HG03039 (cell line): ENCODE measurements at regions not wholly inside any gene's neighbourhood (a gene's known extent, or its start where the extent isn't known, plus 50 kb on each side); places are given as distances from the start of the nearest gene placed in this dataset.
"Not testable (repeated sequence)": the region's sequence is repeated elsewhere in the genome, so short reads cannot be mapped to it uniquely, and the experiment has no call there.

Experiments
- ATAC-seq: cut with Tn5 transposase; IDR thresholded peaks from one replicate; pipeline ENCODE4 v1.9.1; 2021; ENCODE audit warnings: mild to moderate bottlenecking, moderate library complexity; ENCODE audit not compliant: unreplicated experiment

- no peak for ATAC-seq
These were observed 191.4 kb upstream of the SDK2 start for GRCh38 chr17:73835605-73836004.

DNA sequence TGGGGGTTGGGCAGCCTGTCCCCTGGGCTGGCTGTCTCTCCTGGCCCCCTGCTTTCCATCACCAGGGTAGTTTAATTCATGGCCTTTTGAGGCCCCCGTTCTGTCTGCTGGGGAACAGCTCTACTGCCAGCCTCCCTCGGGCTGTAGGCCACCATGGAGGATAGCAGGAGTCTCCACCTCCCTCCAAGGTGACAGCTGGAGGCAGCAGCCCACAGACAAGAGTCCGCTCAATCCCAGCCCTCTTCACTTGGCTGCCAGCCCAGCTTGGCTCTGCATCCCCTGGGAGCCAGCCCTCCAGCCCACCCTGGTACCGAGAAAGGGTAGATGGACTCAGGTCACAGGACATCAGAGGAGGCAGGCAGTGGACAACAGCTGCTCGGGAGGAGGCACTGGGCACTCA is 194.6 kb upstream of the SDK2 start:
- ATAC-seq = no peak

- no peak for ATAC-seq
These were observed 196.6 kb upstream of the SDK2 start for GRCh38 chr17:73840829-73841228.

DNA sequence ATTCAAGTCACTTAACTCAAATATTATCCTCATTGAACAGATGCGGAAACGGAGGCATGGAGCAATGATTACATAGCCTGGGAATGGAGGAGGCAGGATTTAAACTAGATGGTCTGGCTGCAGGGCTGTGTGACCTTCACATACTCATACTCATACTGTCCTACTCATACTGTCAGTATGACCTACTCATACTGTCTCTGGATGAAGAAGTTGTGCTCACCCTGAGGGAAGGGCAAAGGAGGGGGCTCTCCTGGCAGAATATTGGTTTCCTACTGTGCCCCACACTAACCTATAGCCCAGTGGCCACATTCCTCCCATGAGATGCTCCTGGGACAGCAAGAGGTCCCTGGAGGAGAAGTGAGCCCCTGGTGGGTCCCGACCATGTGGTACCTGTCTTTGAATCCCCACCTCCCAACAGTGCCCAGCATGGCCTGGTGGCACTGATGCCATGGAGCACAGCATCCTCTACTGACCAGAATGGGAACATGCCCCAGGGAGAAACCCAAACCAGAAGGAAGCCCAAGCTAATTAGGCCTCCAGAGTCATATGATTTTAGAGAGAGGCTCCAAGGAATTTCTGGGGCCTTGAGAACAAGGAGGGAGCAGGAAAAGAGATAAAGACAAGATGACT is 197.3 kb upstream of the SDK2 start:
- no peak for ATAC-seq

GRCh38 chr17:73847952-73848351 is 203.7 kb upstream of the SDK2 start:
- no peak for ATAC-seq

DNA sequence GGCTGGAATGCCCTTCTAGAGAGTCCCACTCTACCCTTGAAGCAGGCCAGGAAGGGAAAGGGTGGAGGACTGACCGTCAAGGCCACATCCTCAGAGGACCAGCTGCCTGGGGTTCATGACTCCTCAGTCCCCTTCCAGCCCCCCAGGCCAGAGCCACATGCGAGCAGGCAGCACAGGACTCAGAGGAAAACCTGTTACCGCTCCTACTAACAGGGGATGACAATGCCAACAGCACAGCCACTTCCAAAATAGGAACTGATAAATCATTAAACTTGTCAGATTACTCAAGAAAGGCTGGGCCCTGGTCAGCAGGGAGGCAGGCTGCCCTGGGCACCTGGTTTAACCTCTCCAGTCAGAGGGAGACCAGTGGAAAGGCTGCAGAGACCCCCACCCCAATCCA is 206.2 kb upstream of the SDK2 start:
- no peak for ATAC-seq

GRCh38 chr17:73851091-73851490 is 206.8 kb upstream of the SDK2 start:
- ATAC-seq = no peak

- no peak for ATAC-seq
These were observed 207.7 kb upstream of the SDK2 start for GRCh38 chr17:73851921-73852320.

DNA sequence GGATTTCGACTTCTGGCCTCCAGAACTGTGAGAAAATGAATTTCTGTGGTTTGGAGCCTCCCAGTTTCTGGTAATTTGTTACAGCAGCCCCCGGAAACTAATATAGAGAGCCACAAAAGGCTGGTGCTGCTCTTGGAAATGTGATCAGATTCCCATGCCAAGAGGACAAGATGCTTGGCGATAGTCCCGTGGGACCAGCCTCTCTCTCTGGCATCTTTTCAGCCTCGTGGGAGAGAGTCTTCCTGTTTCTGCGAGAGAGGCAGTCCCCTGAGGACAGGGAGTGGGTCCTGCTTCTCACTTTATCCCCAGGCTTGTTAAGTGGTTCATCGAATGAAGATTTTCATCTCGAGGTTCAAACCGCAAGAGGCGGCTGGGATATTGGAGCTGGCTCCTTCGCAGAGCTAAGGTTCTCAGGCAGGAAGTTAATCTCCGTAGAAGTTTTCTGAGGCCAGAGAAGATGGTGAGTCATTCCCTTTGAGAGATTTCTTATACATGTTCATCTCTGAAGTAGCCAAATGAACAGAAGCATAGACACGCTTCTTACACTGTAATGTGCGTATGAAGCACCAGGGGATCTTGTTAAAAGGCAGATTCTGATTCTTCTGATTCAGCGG is 211.6 kb upstream of the SDK2 start:
- ATAC-seq = no peak

GRCh38 chr17:73856556-73856955 is 212.3 kb upstream of the SDK2 start:
- no peak for ATAC-seq

DNA sequence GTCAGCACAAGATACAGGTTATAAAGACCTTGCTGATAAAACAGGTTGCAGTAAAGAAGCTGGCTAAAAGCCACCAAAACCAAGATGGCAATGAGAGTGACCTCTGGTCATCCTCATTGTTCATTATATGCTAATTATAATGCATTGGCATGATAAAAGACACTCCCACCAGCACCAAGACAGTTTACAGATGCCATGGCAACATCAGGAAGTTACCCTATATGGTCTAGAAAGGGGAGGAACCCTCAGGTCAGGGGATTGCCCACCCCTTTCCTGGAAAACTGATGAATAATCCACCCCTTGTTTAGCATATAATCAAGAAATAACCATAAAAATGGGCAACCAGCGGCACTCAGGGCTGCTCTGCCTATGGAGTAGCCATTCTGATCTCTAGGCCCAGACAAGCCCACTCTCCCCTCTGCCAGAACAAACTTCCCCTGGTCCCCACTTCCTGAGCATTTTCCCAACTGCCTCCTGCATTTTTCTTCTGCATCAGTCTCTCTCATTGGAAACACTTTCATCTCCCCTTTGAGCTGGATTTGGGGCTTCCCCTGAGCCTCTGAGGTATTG is 215.3 kb upstream of the SDK2 start:
- not testable (repeated sequence) for ATAC-seq

DNA sequence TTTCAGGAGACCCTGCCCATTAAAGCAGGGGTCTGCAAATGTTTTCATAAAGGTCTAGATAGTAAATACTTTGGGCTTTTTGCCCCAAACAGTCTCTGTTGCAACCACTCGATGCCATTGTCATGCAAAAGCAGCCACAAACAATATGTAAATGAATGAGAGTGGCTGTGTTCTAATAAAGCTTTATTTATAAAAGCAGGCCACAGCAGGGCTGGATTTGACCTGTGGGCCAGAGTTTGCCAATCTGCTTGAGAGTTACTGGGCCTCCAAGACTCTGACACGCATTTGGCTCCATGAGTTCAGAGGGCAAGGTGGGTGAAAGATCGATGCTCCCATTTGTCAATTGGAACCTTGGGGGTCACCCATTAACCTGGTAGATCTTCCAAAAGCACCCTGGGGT is 217.3 kb upstream of the SDK2 start:
- no peak for ATAC-seq

DNA sequence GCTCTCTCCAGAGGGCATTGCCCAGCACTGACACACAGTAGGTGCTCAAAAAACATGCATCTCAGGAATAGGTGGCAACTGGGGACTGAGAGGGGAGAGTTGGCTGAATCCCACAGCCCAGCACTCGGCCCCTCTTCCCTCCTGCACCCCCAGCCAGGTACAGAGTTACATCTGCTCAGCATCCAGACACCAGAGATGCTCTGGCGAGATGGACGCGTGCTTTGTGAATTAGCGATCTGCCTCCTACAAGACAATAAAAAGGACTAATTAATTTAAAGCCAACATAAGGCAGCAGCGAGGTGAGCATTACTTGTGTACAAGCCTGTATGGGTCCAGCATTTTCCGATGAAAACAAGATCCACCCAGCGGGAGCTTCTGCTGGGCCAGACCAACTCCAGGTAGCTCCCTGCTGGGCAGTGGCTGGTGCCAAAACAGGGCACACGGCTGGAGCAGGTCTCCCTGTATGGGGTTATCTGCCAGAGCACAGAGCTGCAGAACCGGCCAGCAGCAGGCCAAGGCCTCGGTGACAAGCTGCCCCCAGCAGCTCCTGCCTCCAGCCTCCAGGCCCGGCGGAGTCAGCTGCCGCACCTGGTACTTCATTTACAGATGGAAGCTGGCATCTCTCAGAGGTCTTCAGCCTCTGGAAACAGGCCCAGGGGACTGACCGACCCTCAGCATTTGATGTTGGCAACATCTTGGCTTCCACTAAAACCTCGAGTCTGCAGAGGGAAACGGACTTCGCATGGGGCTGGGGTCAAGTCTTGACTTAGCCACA is 219.7 kb upstream of the SDK2 start:
- ATAC-seq = no peak

GRCh38 chr17:73865831-73866230 is 221.6 kb upstream of the SDK2 start:
- ATAC-seq = no peak

GRCh38 chr17:73867056-73867455 is 222.8 kb upstream of the SDK2 start:
- ATAC-seq = no peak

DNA sequence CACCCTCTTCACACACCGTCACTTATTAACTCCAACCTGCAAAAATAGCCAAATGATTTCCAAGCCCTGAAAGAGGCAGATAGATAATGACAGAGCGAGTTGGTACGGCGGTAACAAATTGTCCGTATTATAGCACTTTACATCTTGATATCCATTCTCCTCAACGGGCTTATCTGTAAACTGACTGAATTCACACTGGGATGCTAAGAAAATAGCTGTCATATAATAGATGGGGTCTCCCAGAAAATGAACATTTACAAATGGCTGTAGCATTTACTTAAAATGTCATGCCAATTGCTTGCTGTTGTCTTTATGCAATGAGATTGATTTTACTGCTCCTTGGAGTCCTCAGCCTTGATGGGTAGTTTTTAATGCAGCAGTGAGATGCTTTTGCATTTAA is 225.8 kb upstream of the SDK2 start:
- ATAC-seq = no peak

GRCh38 chr17:73870473-73870872 is 226.2 kb upstream of the SDK2 start:
- no peak for ATAC-seq

- ATAC-seq = no peak
These were observed 228.6 kb upstream of the SDK2 start for GRCh38 chr17:73872816-73873215.

DNA sequence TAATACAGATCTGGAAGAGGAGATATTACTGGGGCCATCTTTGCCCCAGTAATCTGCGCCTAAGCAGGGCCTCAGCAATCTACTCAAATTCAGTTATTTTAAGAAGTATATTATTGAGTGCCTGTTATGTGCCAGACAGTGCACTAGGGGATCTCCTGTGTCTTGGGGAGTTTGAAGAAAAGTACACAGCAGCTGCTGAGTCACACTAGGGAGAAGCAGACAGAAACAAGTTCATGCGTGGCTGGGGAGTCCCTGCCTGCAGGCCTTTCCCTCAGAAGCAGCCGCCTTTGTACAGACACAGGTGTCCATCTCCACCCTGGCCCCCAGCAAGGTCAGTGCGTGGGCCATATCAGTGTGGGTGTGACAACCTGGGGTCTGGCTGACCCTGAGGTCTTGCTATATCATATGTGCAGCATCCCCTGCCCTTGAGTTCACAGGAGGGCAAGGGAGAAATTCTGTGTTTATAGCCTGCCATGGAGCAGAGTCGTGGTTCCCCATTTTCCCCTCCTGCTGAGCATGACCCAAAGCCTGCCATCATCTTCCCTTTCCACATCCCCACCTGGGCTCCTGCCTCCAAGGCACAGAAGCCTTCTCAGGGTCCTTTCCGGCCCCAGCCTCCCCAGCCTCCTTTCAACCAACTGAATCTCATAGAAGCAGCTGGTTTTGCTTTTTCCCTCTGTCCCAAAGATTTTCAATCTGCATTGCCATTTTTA is 229.9 kb upstream of the SDK2 start:
- peak; percentile 57 for ATAC-seq

GRCh38 chr17:73875346-73875745 is 231.1 kb upstream of the SDK2 start:
- no peak for ATAC-seq

GRCh38 chr17:73877962-73878361 is 233.7 kb upstream of the SDK2 start:
- no peak for ATAC-seq
